Smooth muscle cell (in vitro differentiated cells): ENCODE measurements at regions not wholly inside any gene's neighbourhood (a gene's known extent, or its start where the extent isn't known, plus 50 kb on each side); places are given as distances from the start of the nearest gene placed in this dataset.

Source experiments
- DNase-seq: peaks from one replicate; lab custom pipeline; 2025; ENCODE audit not compliant: unreplicated experiment; lab: John Stamatoyannopoulos, UW
- H2AFZ ChIP-seq: fragments of 200-600 bp; sonication (generic); 2 replicates; pipeline ENCODE4 v1.6.0; 2016; ENCODE audit warnings: antibody characterized with exemption, low read depth, mild to moderate bottlenecking
- H3F3A ChIP-seq: fragments of 200-600 bp; sonication (generic); 2 replicates; pipeline ENCODE4 v1.6.0; 2017; ENCODE audit warnings: antibody characterized with exemption, low read depth
- H3K27ac ChIP-seq: fragments of 200-600 bp; sonication (generic); 2 replicates; pipeline ENCODE4 v1.5.1; 2016; ENCODE audit warnings: low read depth, mild to moderate bottlenecking
- H3K27me3 ChIP-seq: fragments of 200-600 bp; sonication (generic); 2 replicates; pipeline ENCODE4 v1.6.1; 2016; ENCODE audit warnings: low read depth, mild to moderate bottlenecking
- H3K36me3 ChIP-seq: fragments of 200-600 bp; sonication (generic); 2 replicates; pipeline ENCODE4 v1.5.1; 2016; ENCODE audit warnings: low read depth
- H3K4me1 ChIP-seq: fragments of 200-600 bp; sonication (generic); 2 replicates; pipeline ENCODE4 v1.5.1; 2016; ENCODE audit warnings: low read depth
- H3K4me2 ChIP-seq: fragments of 200-600 bp; sonication (generic); 2 replicates; pipeline ENCODE4 v1.6.0; 2016; ENCODE audit warnings: mild to moderate bottlenecking
- H3K4me3 ChIP-seq: fragments of 200-600 bp; sonication (generic); 2 replicates; pipeline ENCODE4 v1.5.1; 2016; ENCODE audit warnings: mild to moderate bottlenecking
- H3K79me2 ChIP-seq: fragments of 200-600 bp; sonication (generic); 2 replicates; pipeline ENCODE4 v1.6.0; 2016; ENCODE audit warnings: low read depth, mild to moderate bottlenecking
- H3K9ac ChIP-seq: fragments of 200-600 bp; sonication (generic); 2 replicates; pipeline ENCODE4 v1.6.0; 2016; ENCODE audit warnings: low read depth
- H3K9me3 ChIP-seq: fragments of 200-600 bp; sonication (generic); replicated peaks from 2 replicates; pipeline ENCODE4 v1.5.1; 2016; ENCODE audit warnings: low read depth
- H4K20me1 ChIP-seq: fragments of 200-600 bp; sonication (generic); 2 replicates; pipeline ENCODE4 v1.6.0; 2016; ENCODE audit warnings: low read depth
- CTCF ChIP-seq: fragments of 200-600 bp; sonication (generic); IDR thresholded peaks from 2 replicates; pipeline ENCODE4 v1.5.1; 2017; ENCODE audit warnings: borderline replicate concordance, mild to moderate bottlenecking, antibody characterized with exemption; ENCODE audit not compliant: insufficient read depth, poor library complexity, severe bottlenecking
- WGBS: methylation state at CpG from one replicate; pipeline ENCODE4 v1.1.7; 2016; ENCODE audit warnings: low lambda C conversion rate; 5-methylcytosine and 5-hydroxymethylcytosine counted together

GRCh38 chr10:91033324-91033950 is 112.5 kb upstream of the ANKRD1 start:
- 66% methylated on average over 6 of the region's 6 CpGs for WGBS
- no peaks in the 10 kb centered on the region for H4K20me1 ChIP-seq
- H3K4me3 ChIP-seq, result no peak overlapping the region
- no peak overlapping the region for H3K4me2 ChIP-seq
- H3K36me3 ChIP-seq, result no peaks in the 10 kb centered on the region
- peaks cover 15% of the 10 kb centered on the region for H3K4me1 ChIP-seq
- no peaks in the 10 kb centered on the region for H3F3A ChIP-seq
- no peak for DNase-seq
- H3K27ac ChIP-seq, result no peak overlapping the region
- no peaks in the 10 kb centered on the region for H3K9me3 ChIP-seq
- H3K9ac ChIP-seq, result no peak overlapping the region
- H3K27me3 ChIP-seq, result no peaks in the 10 kb centered on the region
- TF ChIP-seq CTCF, result no peak
- no peaks in the 10 kb centered on the region for H3K79me2 ChIP-seq
- H2AFZ ChIP-seq, result peak overlapping the region; percentile 5

GRCh38 chr10:91034042-91034441 is 113.2 kb upstream of the ANKRD1 start:
- Histone ChIP-seq H3K36me3 (no peaks in the 10 kb centered on the region), H3K4me3 (no peak overlapping the region), H3F3A (no peaks in the 10 kb centered on the region), H3K4me1 (peaks cover 15% of the 10 kb centered on the region), H3K9ac (no peak overlapping the region), H4K20me1 (no peaks in the 10 kb centered on the region), H3K27me3 (no peaks in the 10 kb centered on the region), H3K4me2 (peak overlapping the region; percentile 23), H3K9me3 (no peaks in the 10 kb centered on the region), H3K79me2 (no peaks in the 10 kb centered on the region), H2AFZ (peak overlapping the region; percentile 64), H3K27ac (no peak overlapping the region)
- 88% methylated on average over 3 of the region's 3 CpGs for WGBS
- DNase-seq, result no peak
- TF ChIP-seq CTCF, result no peak

- no peak overlapping the region for H3K4me3 ChIP-seq
- H3K27ac ChIP-seq, result no peak overlapping the region
- H3K9ac ChIP-seq, result no peak overlapping the region
- H3K9me3 ChIP-seq, result no peaks in the 10 kb centered on the region
- H3K79me2 ChIP-seq, result no peaks in the 10 kb centered on the region
- peaks cover 15% of the 10 kb centered on the region for H3K4me1 ChIP-seq
- TF ChIP-seq CTCF, result no peak
- no peaks in the 10 kb centered on the region for H3K27me3 ChIP-seq
- H3K4me2 ChIP-seq, result peak overlapping the region; percentile 23
- no peaks in the 10 kb centered on the region for H3K36me3 ChIP-seq
- no peaks in the 10 kb centered on the region for H4K20me1 ChIP-seq
- DNase-seq, result no peak
- H2AFZ ChIP-seq, result peak overlapping the region; percentile 64
- H3F3A ChIP-seq, result no peaks in the 10 kb centered on the region
- WGBS, result 36% methylated on average over 9 of the region's 9 CpGs
Observed at GRCh38 chr10:91034494-91035159, 113.7 kb upstream of the ANKRD1 start.
